ENCODE measurements at regions not wholly inside any gene's neighbourhood (a gene's known extent, or its start where the extent isn't known, plus 50 kb on each side); places are given as distances from the start of the nearest gene placed in this dataset.
"Not testable (repeated sequence)": the region's sequence is repeated elsewhere in the genome, so short reads cannot be mapped to it uniquely, and the experiment has no call there.

- ATAC-seq (no peak), DNase-seq (no peak)
- H3K27ac ChIP-seq: no peak overlapping the region
- no peak overlapping the region for H3K4me3 ChIP-seq
- no peaks in the 10 kb centered on the region for H3K9me3 ChIP-seq
- H3K27me3 ChIP-seq: no peaks in the 10 kb centered on the region
- TF ChIP-seq, protein P1, sequence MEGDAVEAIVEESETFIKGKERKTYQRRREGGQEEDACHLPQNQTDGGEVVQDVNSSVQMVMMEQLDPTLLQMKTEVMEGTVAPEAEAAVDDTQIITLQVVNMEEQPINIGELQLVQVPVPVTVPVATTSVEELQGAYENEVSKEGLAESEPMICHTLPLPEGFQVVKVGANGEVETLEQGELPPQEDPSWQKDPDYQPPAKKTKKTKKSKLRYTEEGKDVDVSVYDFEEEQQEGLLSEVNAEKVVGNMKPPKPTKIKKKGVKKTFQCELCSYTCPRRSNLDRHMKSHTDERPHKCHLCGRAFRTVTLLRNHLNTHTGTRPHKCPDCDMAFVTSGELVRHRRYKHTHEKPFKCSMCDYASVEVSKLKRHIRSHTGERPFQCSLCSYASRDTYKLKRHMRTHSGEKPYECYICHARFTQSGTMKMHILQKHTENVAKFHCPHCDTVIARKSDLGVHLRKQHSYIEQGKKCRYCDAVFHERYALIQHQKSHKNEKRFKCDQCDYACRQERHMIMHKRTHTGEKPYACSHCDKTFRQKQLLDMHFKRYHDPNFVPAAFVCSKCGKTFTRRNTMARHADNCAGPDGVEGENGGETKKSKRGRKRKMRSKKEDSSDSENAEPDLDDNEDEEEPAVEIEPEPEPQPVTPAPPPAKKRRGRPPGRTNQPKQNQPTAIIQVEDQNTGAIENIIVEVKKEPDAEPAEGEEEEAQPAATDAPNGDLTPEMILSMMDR (IDR thresholded peaks at IDR 0.05): no peak
- TF ChIP-seq POLR2A (IDR thresholded peaks at IDR 0.05): no peak
- WGBS (ENCODE audit: insufficient coverage, low coverage, low lambda C conversion rate, missing lambda C conversion rate): 49% methylated on average over 2 of the region's 2 CpGs
- H3K4me1 ChIP-seq: no peaks in the 10 kb centered on the region
- intact Hi-C loops (cut with DNase I): no loop called here
- H3K36me3 ChIP-seq: no peaks in the 10 kb centered on the region
Observed at GRCh38 chr10:125230251-125230650, 69.9 kb upstream of the CTBP2 start.

DNA sequence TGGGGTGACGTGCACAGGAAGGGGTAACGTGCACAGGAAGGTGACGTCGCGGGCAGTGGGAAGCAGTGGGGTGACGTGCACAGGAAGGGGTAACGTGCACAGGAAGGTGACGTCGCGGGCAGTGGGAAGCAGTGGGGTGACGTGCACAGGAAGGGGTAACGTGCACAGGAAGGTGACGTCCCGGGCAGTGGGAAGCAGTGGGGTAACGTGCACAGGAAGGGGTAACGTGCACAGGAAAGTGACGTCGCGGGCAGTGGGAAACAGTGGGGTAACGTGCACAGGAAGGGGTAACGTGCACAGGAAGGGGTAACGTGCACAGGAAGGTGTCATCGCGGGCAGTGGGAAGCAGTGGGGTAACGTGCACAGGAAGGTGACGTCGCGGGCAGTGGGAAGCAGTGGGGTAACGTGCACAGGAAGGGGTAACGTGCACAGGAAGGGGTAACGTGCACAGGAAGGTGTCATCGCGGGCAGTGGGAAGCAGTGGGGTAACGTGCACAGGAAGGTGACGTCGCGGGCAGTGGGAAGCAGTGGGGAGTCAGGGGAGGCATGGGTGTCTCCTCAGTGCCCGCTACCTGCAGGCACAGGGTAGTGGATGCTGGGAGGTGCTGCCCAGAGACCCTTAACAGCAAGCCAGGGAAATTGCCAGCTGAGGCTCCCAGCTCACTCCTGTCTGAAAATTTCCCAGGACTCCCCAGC is 68.0 kb upstream of the CTBP2 start:
- H3K9me3 ChIP-seq; ATAC-seq; DNase-seq; H3K27ac ChIP-seq; H3K4me3 ChIP-seq; intact Hi-C loops (cut with DNase I); H3K36me3 ChIP-seq; H3K27me3 ChIP-seq; H3K4me1 ChIP-seq: not testable (repeated sequence)
- WGBS (ENCODE audit: insufficient coverage, low coverage, low lambda C conversion rate, missing lambda C conversion rate): 62% methylated on average over 25 of the region's 38 CpGs

GRCh38 chr10:125227546-125227945 is 67.2 kb upstream of the CTBP2 start:
- H3K4me1 ChIP-seq: no peaks in the 10 kb centered on the region
- 75% methylated on average over 10 of the region's 15 CpGs for WGBS (ENCODE audit: insufficient coverage, low coverage, low lambda C conversion rate, missing lambda C conversion rate)
- H3K36me3 ChIP-seq: no peaks in the 10 kb centered on the region
- H3K9me3 ChIP-seq: no peaks in the 10 kb centered on the region
- H3K4me3 ChIP-seq: no peak overlapping the region
- DNase-seq (no peak), ATAC-seq (no peak)
- intact Hi-C loops (cut with DNase I): no loop called here
- TF ChIP-seq, protein P1 (IDR thresholded peaks at IDR 0.05): no peak
- no peak for TF ChIP-seq POLR2A (IDR thresholded peaks at IDR 0.05)
- no peak overlapping the region for H3K27ac ChIP-seq
- no peaks in the 10 kb centered on the region for H3K27me3 ChIP-seq

GRCh38 chr10:125226823-125227222 is 66.5 kb upstream of the CTBP2 start:
- Histone ChIP-seq H3K27me3 (no peaks in the 10 kb centered on the region), H3K4me3 (no peak overlapping the region), H3K4me1 (no peaks in the 10 kb centered on the region), H3K27ac (no peak overlapping the region), H3K36me3 (no peaks in the 10 kb centered on the region), H3K9me3 (no peaks in the 10 kb centered on the region)
- ATAC-seq (no peak), DNase-seq (no peak)
- no peak for TF ChIP-seq POLR2A (IDR thresholded peaks at IDR 0.05)
- TF ChIP-seq, protein P1 (IDR thresholded peaks at IDR 0.05): no peak
- intact Hi-C loops (cut with DNase I): no loop called here
- no CpG with 5 or more reads among the region's 13 CpGs for WGBS (ENCODE audit: insufficient coverage, low coverage, low lambda C conversion rate, missing lambda C conversion rate)

GRCh38 chr10:125226005-125226404 is 65.6 kb upstream of the CTBP2 start:
- 89% methylated on average over 7 of the region's 7 CpGs for WGBS (ENCODE audit: insufficient coverage, low coverage, low lambda C conversion rate, missing lambda C conversion rate)
- Histone ChIP-seq H3K4me1 (no peaks in the 10 kb centered on the region), H3K27me3 (no peaks in the 10 kb centered on the region), H3K4me3 (no peak overlapping the region), H3K36me3 (no peaks in the 10 kb centered on the region), H3K27ac (no peak overlapping the region), H3K9me3 (no peaks in the 10 kb centered on the region)
- DNase-seq: no peak
- intact Hi-C loops (cut with DNase I): no loop called here
- no peak for TF ChIP-seq POLR2A (IDR thresholded peaks at IDR 0.05)
- TF ChIP-seq, protein P1 (IDR thresholded peaks at IDR 0.05): no peak
- no peak for ATAC-seq

All from right lobe of liver (tissue), 6 donors.